GM23338 (cell line): ENCODE measurements at regions not wholly inside any gene's neighbourhood (a gene's known extent, or its start where the extent isn't known, plus 50 kb on each side); places are given as distances from the start of the nearest gene placed in this dataset.

Source experiments
- ATAC-seq: fragments of 200-7000 bp; cut with Tn5 transposase; 3 replicates; pipeline ENCODE4 v1.9.1; 2020
- DNase-seq: peaks from one replicate; pipeline ENCODE4 v3.0.0-alpha.2; 2015; ENCODE audit warnings: low spot score
- H2AFZ ChIP-seq: fragments of 200-600 bp; sonication (generic); 2 replicates; pipeline ENCODE4 v1.8.0; 2016; ENCODE audit warnings: antibody characterized with exemption, mild to moderate bottlenecking, moderate library complexity
- H3F3A ChIP-seq: fragments of 200-600 bp; sonication (generic); replicated peaks from 2 replicates; pipeline ENCODE4 v1.8.0; 2017; ENCODE audit warnings: antibody characterized with exemption, mixed run types, low read depth
- H3K27ac ChIP-seq: fragments of 200-600 bp; sonication (generic); 2 replicates; pipeline ENCODE4 v1.6.1; 2016; ENCODE audit warnings: low read depth
- H3K27me3 ChIP-seq: fragments of 200-600 bp; sonication (generic); 2 replicates; pipeline ENCODE4 v1.8.0; 2016; ENCODE audit warnings: mild to moderate bottlenecking, mixed run types, moderate library complexity; ENCODE audit not compliant: insufficient read depth
- H3K36me3 ChIP-seq: fragments of 200-600 bp; sonication (generic); 2 replicates; pipeline ENCODE4 v1.8.0; 2016; ENCODE audit warnings: mild to moderate bottlenecking; ENCODE audit not compliant: insufficient read depth
- H3K4me1 ChIP-seq: fragments of 200-600 bp; sonication (generic); 2 replicates; pipeline ENCODE4 v1.8.0; 2016; ENCODE audit warnings: mild to moderate bottlenecking, moderate library complexity; ENCODE audit not compliant: insufficient read depth
- H3K4me2 ChIP-seq: fragments of 200-600 bp; sonication (generic); 2 replicates; pipeline ENCODE4 v1.7.1; 2017; ENCODE audit warnings: mixed run types
- H3K4me3 ChIP-seq: fragments of 200-600 bp; sonication (generic); 2 replicates; pipeline ENCODE4 v1.6.1; 2016; ENCODE audit warnings: mixed run types
- H3K79me2 ChIP-seq: fragments of 200-600 bp; sonication (generic); replicated peaks from 2 replicates; pipeline ENCODE4 v1.8.0; 2017; ENCODE audit warnings: mild to moderate bottlenecking; ENCODE audit not compliant: insufficient read depth
- H3K9me2 ChIP-seq: fragments of 200-600 bp; sonication (generic); 2 replicates; pipeline ENCODE4 v1.8.0; 2017; ENCODE audit not compliant: insufficient read depth
- H4K20me1 ChIP-seq: fragments of 200-600 bp; sonication (generic); replicated peaks from 2 replicates; pipeline ENCODE4 v1.8.0; 2017; ENCODE audit warnings: mild to moderate bottlenecking; ENCODE audit not compliant: insufficient read depth
- H3K27ac Mint-ChIP-seq: 2 replicates; pipeline ENCODE4 v1.8.0; 2020; ENCODE audit warnings: inconsistent platforms, mild to moderate bottlenecking, moderate library complexity, mixed read lengths
- H3K27me3 Mint-ChIP-seq: 3 replicates; pipeline ENCODE4 v1.8.0; 2022; ENCODE audit warnings: low read depth, mild to moderate bottlenecking, moderate library complexity, mixed read lengths, inconsistent platforms; ENCODE audit not compliant: insufficient read depth, poor library complexity
- H3K36me3 Mint-ChIP-seq: 3 replicates; pipeline ENCODE4 v1.8.0; 2021; ENCODE audit warnings: low read depth, mild to moderate bottlenecking, inconsistent platforms, moderate library complexity, mixed read lengths
- H3K4me1 Mint-ChIP-seq: 3 replicates; pipeline ENCODE4 v1.8.0; 2020; ENCODE audit warnings: mild to moderate bottlenecking, inconsistent platforms, mixed read lengths
- H3K4me3 Mint-ChIP-seq: 3 replicates; pipeline ENCODE4 v1.8.0; 2021; ENCODE audit warnings: moderate library complexity, mild to moderate bottlenecking, inconsistent platforms, mixed read lengths
- H3K9me3 Mint-ChIP-seq: 3 replicates; pipeline ENCODE4 v1.8.0; 2020; ENCODE audit warnings: moderate library complexity, mild to moderate bottlenecking, inconsistent platforms, mixed read lengths
- CREB1 ChIP-seq: fragments of 250-450 bp; sonication (Bioruptor Pico); IDR thresholded peaks from 2 replicates; pipeline ENCODE4 v1.5.0; 2020; ENCODE audit warnings: low read depth, mild to moderate bottlenecking, moderate library complexity
- REST ChIP-seq: IDR thresholded peaks from one replicate; pipeline ENCODE4 v1.6.1; 2018; ENCODE audit warnings: antibody characterized with exemption; ENCODE audit not compliant: unreplicated experiment
- STAT1 ChIP-seq: IDR thresholded peaks from one replicate; pipeline ENCODE4 v1.6.1; 2016; ENCODE audit warnings: antibody characterized with exemption; ENCODE audit not compliant: unreplicated experiment
- ZNF462 ChIP-seq: fragments of 250-450 bp; sonication (Bioruptor Pico); IDR thresholded peaks from 2 replicates; pipeline ENCODE4 v1.5.0; 2020; ENCODE audit warnings: mild to moderate bottlenecking, moderate library complexity

DNA sequence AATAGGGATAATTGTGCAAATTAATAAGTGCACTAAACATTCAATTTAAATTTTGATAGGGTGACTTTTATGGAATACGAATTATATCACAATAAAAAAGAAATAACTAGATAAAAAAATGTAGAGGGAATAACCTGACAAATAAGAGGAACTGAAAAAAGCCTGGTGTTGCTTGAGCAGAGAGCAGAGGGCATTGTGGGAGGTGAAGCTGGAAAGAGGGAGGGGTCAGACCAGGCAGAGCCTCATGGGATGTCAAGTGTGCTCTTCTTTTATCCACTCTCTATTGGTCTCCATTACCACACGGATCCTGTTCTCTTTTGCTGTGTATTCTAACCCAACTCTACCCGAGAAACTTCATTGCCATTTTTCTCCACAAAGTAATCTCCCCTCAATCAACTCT, 264.0 kb upstream of the CRBN start (continued):
- TF ChIP-seq REST (no peak), STAT1 (no peak), CREB1 (CRISPR knock-in tag) (no peak)

DNA sequence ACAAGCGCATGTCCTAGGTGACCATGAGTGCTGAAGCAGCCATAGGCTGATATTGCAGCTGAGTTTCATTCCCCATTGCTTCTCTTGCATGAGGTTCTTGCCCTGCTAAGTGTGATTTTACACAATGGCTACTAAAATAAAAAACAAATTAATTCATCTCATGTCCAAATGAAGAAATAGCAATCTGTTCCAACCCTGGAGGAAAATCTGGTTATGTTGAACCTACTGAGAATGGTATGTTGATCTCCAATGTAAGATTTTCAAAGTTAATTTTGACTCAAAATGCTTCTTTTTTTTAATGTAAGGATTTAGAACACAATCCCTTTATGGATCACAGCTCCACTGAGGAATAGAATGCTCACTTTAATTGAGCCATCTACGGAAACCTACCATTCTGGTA, 254.2 kb upstream of the CRBN start:
- Histone ChIP-seq H2AFZ (no peak overlapping the region), H3K4me3 (no peak overlapping the region), H3K79me2 (no peaks in the 10 kb centered on the region), H3K9me2 (no peaks in the 10 kb centered on the region), H3K27me3 (no peaks in the 10 kb centered on the region), H3K4me1 (no peaks in the 10 kb centered on the region), H3F3A (no peaks in the 10 kb centered on the region), H3K27ac (no peak overlapping the region), H4K20me1 (no peaks in the 10 kb centered on the region), H3K4me2 (no peak overlapping the region), H3K36me3 (no peaks in the 10 kb centered on the region)
- DNase-seq (no peak), ATAC-seq (no peak)
- H3K4me3 Mint-ChIP-seq: no peak overlapping the region
- H3K27ac Mint-ChIP-seq: no peak overlapping the region
- no peaks in the 10 kb centered on the region for H3K4me1 Mint-ChIP-seq
- H3K36me3 Mint-ChIP-seq: peaks cover 38% of the 10 kb centered on the region
- TF ChIP-seq ZNF462 (CRISPR knock-in tag): no peak
- no peaks in the 10 kb centered on the region for H3K27me3 Mint-ChIP-seq
- H3K9me3 Mint-ChIP-seq: peaks cover 99% of the 10 kb centered on the region
